ENCODE measurements at regions not wholly inside any gene's neighbourhood (a gene's known extent, or its start where the extent isn't known, plus 50 kb on each side); places are given as distances from the start of the nearest gene placed in this dataset.

GRCh38 chr12:20272801-20273200 lies 95.5 kb upstream of the PDE3A start:
- TF ChIP-seq CTCF (IDR thresholded peaks at IDR 0.05) = no peak
- Histone ChIP-seq H3K4me1 (peaks cover 0 to 38% of the 10 kb centered on the region in 2 donors), H3K36me3 (no peaks in the 10 kb centered on the region), H3K27ac (peak overlapping the region; percentile 27 to 82), H3K27me3 (no peaks in the 10 kb centered on the region), H3K4me3 (no peak overlapping the region), H3K9me3 (no peaks in the 10 kb centered on the region)
- no peak for DNase-seq (ENCODE audit: low spot score)

GRCh38 chr12:20274008-20274407 lies 94.3 kb upstream of the PDE3A start:
- H3K4me3 ChIP-seq = no peak overlapping the region
- H3K9me3 ChIP-seq = no peaks in the 10 kb centered on the region
- DNase-seq (ENCODE audit: low spot score) = no peak
- H3K27ac ChIP-seq = peak overlapping the region; percentile 37 to 82
- no peak for TF ChIP-seq CTCF (IDR thresholded peaks at IDR 0.05)
- H3K36me3 ChIP-seq = no peaks in the 10 kb centered on the region
- H3K4me1 ChIP-seq = peaks cover 0 to 30% of the 10 kb centered on the region in 2 donors
- no peaks in the 10 kb centered on the region for H3K27me3 ChIP-seq

GRCh38 chr12:20278276-20278675 lies 90.1 kb upstream of the PDE3A start:
- Histone ChIP-seq H3K27ac (no peak overlapping the region), H3K4me3 (no peak overlapping the region)

GRCh38 chr12:20280515-20280914 lies 87.8 kb upstream of the PDE3A start:
- no peak overlapping the region for H3K27ac ChIP-seq
- H3K9me3 ChIP-seq = no peaks in the 10 kb centered on the region
- H3K27me3 ChIP-seq = no peaks in the 10 kb centered on the region
- H3K36me3 ChIP-seq = no peaks in the 10 kb centered on the region
- TF ChIP-seq CTCF (IDR thresholded peaks at IDR 0.05) = no peak
- peaks cover 0 to 4% of the 10 kb centered on the region in 2 donors for H3K4me1 ChIP-seq
- no peak overlapping the region for H3K4me3 ChIP-seq
- DNase-seq (ENCODE audit: low spot score) = no peak

More at GRCh38 chr12:20278276-20278675, 90.1 kb upstream of the PDE3A start:
- H3K4me1 ChIP-seq = peaks cover 0 to 12% of the 10 kb centered on the region in 2 donors
- no peaks in the 10 kb centered on the region for H3K36me3 ChIP-seq
- no peaks in the 10 kb centered on the region for H3K9me3 ChIP-seq
- H3K27me3 ChIP-seq = no peaks in the 10 kb centered on the region
- no peak for DNase-seq (ENCODE audit: low spot score)
- TF ChIP-seq CTCF (IDR thresholded peaks at IDR 0.05) = no peak

- TF ChIP-seq CTCF (IDR thresholded peaks at IDR 0.05) = no peak
- DNase-seq (ENCODE audit: low spot score) = no peak
- H3K4me3 ChIP-seq = no peak overlapping the region
- H3K36me3 ChIP-seq = no peaks in the 10 kb centered on the region
- H3K4me1 ChIP-seq = peaks cover 0 to 4% of the 10 kb centered on the region in 2 donors
- no peaks in the 10 kb centered on the region for H3K9me3 ChIP-seq
- no peak overlapping the region for H3K27ac ChIP-seq
- no peaks in the 10 kb centered on the region for H3K27me3 ChIP-seq
Measured at GRCh38 chr12:20282401-20282800, 85.9 kb upstream of the PDE3A start.

GRCh38 chr12:20283482-20283881 lies 84.9 kb upstream of the PDE3A start:
- Histone ChIP-seq H3K27me3 (no peaks in the 10 kb centered on the region), H3K4me3 (no peak overlapping the region), H3K36me3 (no peaks in the 10 kb centered on the region), H3K9me3 (no peaks in the 10 kb centered on the region), H3K27ac (no peak overlapping the region), H3K4me1 (peaks cover 0 to 4% of the 10 kb centered on the region in 2 donors)
- no peak for DNase-seq (ENCODE audit: low spot score)
- no peak for TF ChIP-seq CTCF (IDR thresholded peaks at IDR 0.05)
